ENCODE measurements at regions not wholly inside any gene's neighbourhood (a gene's known extent, or its start where the extent isn't known, plus 50 kb on each side); places are given as distances from the start of the nearest gene placed in this dataset.
"Not testable (repeated sequence)": the region's sequence is repeated elsewhere in the genome, so short reads cannot be mapped to it uniquely, and the experiment has no call there.

GRCh38 chr2:144983107-144983506 lies 463.2 kb upstream of the ZEB2 start:
- no peak for FAIRE-seq

DNA sequence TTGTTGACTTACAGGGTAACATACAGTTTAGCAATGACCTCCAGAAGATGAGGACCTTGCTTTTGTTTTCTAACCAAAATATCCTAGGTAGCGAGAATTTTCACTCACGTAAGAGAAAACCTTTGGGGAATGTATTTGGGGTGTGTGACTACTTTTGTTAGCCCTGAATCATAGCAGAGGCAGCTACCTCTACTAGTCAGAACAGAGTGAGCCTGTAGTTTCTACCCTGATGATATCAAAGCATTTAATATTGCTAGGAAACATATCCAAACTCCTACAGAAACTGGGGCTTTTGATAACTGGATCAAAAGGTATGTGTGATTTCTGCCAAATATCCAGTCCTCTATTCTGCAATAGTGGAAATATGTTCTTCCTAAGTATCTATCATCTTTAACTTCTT lies 462.6 kb upstream of the ZEB2 start:
- FAIRE-seq, result no peak

DNA sequence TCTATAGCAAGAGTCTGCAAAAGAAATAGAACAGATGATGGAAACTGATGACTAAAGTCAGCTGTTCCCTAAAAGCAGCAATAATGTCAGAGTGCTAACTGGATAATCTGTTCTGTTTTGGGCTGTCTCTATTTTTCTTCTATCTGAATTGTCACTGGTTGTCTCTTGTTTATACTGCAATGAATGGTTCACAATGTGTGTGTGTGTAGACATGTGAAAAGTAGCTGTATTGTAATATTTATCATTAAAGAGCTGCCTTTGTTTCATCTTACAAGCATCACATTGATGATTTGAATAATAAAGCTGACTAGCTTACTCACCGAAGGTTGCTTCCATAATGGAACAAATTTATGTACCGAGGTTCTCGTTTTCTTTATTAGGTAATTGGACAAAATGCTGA lies 456.0 kb upstream of the ZEB2 start:
- no peak for FAIRE-seq

DNA sequence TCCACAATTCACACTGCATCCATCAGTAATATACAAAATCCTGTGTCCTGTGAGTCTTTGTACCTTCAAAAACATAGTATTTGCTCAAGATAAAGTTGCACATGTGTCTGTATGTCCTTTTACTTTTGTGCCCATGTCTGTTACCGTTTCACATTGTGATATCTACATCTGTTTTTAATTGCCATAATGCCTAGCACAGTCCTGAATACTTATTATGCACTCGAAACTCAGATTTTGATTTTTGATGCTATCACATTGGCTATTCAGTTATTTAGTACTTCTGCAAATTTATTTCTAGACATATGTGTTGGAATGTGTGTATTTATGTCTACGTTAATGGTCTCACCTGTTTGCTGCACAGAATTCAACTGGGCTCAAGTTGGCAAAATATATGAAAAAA lies 452.8 kb upstream of the ZEB2 start:
- FAIRE-seq, result no peak

- no peak for FAIRE-seq
Observed at GRCh38 chr2:144971786-144972335, 451.9 kb upstream of the ZEB2 start.

- FAIRE-seq, result not testable (repeated sequence)
Observed at GRCh38 chr2:144970410-144970809, 450.5 kb upstream of the ZEB2 start.

DNA sequence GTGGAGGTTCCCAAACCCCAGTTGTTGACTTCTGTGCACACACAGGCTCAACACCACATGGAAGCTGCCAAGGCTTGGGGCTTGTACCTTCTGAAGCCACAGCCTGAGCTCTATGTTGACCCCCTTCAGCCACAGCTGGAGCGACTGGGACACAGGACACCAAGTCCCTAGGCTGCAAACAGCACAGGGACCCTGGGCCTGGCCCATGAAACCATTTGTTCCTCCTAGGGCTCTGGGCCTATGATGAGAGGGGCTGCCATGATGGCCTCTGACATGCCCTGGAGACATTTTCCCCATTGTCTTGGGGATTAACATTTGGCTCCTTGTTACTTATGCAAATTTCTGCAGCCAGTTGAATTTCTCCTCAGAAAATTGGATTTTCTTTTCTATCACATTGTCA lies 449.6 kb upstream of the ZEB2 start:
- FAIRE-seq, result not testable (repeated sequence)

DNA sequence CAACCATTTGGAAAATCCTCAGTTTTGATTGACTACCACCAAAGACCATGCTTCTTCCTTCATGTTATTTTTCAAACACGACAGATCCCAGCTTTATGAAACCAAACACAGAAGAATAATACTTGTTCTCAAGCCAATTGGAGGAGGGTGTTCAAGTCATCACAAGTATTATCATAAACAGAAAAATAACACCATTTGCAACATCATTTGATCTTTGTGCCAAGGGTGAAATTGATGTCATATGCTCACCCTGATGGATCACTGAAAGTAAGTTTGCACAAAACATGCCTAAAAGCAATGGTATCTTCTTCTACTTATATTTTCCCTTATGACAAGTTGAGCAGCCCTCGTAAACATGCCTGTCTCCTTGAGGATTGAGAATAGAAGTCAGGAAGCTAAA lies 448.0 kb upstream of the ZEB2 start:
- FAIRE-seq, result no peak

DNA sequence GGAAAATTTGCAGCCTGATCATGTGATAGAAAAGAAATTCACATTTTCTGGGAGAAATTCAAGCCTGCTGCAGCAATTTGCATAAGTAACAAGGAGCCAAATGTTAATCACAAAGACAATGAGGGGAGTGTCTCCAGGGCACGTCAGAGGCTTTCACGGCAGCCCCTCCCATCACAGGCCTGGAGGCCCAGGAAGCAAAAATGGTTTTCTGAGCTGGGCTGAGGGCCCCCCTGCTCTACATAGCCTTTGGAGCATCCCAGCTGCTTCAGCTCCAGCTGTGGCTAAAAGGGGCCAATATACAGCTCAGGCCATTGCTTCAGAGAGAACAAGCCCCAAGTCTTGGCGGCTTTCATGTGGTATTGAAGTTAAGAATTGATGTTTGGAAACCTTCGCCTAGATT lies 445.3 kb upstream of the ZEB2 start:
- no peak for FAIRE-seq

DNA sequence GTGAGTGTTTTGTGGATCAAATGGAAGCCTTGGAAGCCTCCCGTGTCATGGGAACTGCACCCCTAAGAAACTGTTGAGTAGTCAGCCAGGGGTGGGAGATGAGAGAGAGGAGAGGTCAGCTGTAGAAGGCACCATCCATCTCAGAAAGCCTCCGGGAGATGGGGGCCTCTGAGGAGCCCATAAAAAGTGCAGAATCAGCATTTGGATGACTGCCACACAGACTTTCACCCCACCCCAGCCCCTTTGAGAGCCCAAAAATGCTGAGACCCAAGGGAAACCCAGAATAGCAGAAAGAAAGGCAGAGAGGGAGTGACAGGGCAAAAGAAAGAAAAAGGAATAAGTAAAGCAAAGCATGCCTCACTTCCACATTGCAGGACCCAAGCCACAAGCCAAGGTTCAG lies 443.1 kb upstream of the ZEB2 start:
- no peak for FAIRE-seq

DNA sequence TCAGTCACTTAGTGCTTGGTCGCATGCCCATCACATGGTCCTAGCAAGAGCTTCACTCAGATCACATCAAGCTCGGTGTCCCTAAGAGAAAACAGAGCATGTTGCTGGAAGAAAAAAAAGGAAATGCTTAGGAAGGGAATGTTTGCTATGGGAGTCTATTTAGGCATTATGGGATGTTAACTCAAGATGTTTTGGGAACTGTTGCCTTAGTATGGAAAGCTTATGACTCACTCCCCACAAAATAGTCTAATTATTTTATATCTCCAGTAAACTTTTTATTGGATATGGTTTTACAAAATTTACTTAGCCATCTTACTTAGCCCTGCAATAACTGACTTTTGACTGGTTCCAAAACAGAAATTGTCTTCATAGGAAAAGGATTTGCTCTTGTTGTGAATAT lies 439.5 kb upstream of the ZEB2 start:
- FAIRE-seq, result no peak

- no peak for FAIRE-seq
Observed at GRCh38 chr2:144950899-144951560, 431.1 kb upstream of the ZEB2 start.

DNA sequence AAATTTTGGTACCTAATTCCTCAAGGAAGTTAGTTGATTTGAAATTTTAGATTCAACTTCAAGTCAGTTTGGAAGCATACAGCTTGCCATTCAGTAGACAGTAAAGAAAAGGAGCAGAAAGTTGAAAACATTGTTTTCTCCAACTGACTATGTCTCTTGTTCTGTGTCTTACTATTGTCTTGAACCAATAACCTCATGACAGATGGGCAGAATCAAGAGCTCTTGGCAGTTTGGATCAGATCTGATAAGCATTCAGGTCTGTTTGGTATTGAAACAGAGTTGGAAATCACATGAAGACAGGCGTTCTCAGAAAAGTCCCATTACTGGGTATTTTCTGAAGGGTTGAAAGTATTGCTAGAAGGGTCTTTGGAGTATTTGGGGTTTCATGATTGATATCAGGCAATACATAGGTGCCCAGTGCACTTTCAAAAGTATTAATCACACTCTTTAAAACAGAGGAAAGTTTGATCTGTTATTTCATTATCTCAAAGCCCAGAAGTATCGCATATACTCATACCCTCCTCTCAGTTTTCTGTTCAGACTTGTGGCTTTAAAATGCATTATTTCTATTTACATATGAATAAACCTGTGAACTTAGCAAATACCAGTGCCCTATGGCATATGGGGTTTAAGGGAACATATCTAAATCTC lies 428.4 kb upstream of the ZEB2 start:
- no peak for FAIRE-seq

DNA sequence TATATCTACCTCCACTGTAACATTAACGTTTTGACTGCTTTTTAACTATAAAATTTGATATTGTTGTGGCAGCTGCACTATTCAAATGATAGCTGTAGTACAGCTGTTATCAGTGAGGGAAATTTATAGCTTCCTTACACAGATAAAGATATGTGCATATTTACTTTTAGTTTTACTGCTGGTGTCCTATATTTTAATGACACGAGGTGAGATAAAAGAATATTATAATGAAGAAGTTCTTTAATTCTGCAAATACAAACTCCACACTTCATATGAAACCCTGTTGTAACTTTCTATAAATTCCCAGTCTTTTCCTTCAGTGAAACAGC lies 427.8 kb upstream of the ZEB2 start:
- no peak for FAIRE-seq

DNA sequence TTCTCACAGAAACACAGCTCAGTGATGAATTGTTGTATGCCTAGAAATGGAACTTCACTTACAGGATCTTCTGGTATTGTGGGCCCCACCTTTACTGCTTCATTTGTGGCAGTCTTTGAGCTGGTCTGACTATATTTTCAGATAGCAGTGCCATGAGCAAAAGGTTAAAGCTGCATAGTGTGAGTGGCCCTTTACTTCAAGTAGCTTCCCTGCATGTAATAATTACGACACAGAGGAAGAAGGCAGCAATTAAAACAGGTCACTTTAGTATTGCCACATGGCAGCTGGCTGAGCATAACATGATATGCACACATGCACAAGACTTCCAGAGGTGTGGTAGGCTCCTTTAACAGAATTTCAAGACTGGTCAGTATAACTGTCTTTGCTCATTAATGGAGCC lies 426.3 kb upstream of the ZEB2 start:
- FAIRE-seq, result no peak

GRCh38 chr2:144944546-144945220 lies 424.8 kb upstream of the ZEB2 start:
- FAIRE-seq, result no peak

- no peak for FAIRE-seq
Observed at GRCh38 chr2:144943986-144944385, 424.1 kb upstream of the ZEB2 start.

- FAIRE-seq, result no peak
Observed at GRCh38 chr2:144943293-144943941, 423.5 kb upstream of the ZEB2 start.

DNA sequence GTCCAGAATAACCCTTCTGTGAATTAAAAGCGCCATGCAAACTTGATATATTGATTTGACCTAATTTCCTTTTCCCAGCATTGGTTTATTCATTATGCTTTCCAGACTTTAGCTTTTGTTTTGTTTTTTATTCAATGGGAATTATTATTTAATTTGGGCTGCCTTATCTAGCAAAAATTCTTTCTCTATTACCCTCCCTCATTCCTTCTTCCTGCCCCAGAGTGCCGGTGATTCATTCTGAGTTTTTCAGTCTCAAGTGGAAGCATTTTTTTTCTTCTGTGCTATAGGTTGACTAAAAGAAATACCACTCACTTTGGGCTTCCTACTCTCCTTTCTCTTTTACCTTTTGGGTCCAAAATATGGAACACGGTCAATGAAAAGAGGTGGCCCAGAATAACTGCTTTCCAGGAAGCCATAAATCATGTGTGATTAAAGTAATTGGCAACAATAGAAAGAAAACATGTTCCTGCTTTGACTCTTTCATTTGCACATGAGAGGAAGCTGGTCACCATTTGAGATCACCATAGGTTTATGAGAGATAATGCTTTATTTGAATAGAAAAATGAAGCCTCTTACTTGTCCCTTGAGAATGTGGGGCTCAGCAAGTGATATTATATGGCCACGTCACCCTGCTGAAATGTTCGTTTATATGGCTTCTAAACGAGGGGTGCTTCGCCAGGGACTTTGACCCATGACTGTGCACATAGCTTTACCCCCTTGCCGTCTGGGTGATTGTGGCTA lies 422.8 kb upstream of the ZEB2 start:
- FAIRE-seq, result no peak

DNA sequence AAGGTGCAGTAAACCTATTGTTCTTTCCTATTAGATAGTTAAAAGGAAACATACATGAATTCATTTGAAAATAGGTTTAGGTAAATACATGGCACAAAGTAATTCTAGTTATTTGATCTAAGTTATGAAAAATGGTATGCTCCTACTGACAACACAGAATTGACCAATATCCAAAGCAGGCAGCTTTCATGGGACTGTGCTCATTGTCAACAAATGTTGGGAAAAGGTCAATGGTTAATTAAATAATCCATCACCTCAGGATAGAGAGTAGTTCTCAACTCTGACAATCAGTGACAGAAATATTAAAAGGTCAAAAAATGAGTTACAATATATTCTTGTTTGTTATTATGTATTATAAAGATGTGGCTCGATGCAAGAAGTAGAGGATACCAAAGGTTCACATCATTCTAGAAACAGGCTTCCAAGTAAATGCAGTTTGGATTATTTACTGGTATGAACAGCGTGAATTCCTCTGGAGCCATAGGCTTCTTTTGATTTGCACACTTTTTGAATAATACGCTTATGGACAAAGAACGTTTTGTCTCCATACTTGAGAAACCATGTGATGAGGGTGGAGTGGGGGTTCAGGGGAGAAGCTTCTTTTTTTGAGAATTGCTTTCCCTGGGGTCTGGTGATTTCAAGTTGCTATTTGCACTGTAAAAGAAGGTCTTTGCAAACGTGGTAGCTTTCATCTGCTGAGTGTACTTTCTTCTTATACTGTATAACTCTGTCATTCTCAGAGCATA lies 422.0 kb upstream of the ZEB2 start:
- FAIRE-seq, result no peak

GRCh38 chr2:144939590-144939989 lies 419.7 kb upstream of the ZEB2 start:
- FAIRE-seq, result no peak

All from colon (tissue), 2 donors.